Ascending aorta (tissue), 2 donors: ENCODE measurements at regions not wholly inside any gene's neighbourhood (a gene's known extent, or its start where the extent isn't known, plus 50 kb on each side); places are given as distances from the start of the nearest gene placed in this dataset.

Experiments
- DNase-seq, 2 donors: peaks; one replicate each; pipeline ENCODE4 v3.0.0-alpha.2; 2019; ENCODE audit warnings: low spot score in 2 of 2
- H3K27ac ChIP-seq, 2 donors: fragments of 200-600 bp; sonication (generic); one replicate each; pipeline ENCODE4 v1.5.1; 2016 to 2017; ENCODE audit warnings: mild to moderate bottlenecking in 1 of 2
- H3K27me3 ChIP-seq: fragments of 200-600 bp; sonication (generic); one replicate; pipeline ENCODE4 v1.5.1; 2017
- H3K36me3 ChIP-seq, 2 donors: fragments of 200-600 bp; sonication (generic); one replicate each; pipeline ENCODE4 v1.5.1; 2016
- H3K4me1 ChIP-seq, 2 donors: fragments of 200-600 bp; sonication (generic); one replicate each; pipeline ENCODE4 v1.5.1; 2016 to 2017; ENCODE audit warnings: mild to moderate bottlenecking in 1 of 2
- H3K4me3 ChIP-seq, 2 donors: fragments of 200-600 bp; sonication (generic); one replicate each; pipeline ENCODE4 v1.5.1; 2016 to 2017; ENCODE audit warnings: mild to moderate bottlenecking in 1 of 2
- H3K9me3 ChIP-seq, 2 donors: fragments of 200-600 bp; sonication (generic); one replicate each; pipeline ENCODE4 v1.5.1; 2016
- CTCF ChIP-seq, 3 experiments: fragments of 200-600 bp in 2 of 3; fragments of 450-650 bp in 1 of 3; sonication (generic) in 2 of 3; IDR thresholded peaks; one replicate each; pipeline ENCODE4 v1.5.1; 2016 to 2019; ENCODE audit warnings: antibody characterized with exemption in 3 of 3, mild to moderate bottlenecking in 1 of 3, moderate library complexity in 1 of 3
- intact Hi-C: fragments of 100-400 bp; cut with DNase I; formaldehyde crosslinking; loops from one replicate; pipeline ENCODE4 v1.15.1; 2023

- no peaks in the 10 kb centered on the region for H3K36me3 ChIP-seq
- H3K27ac ChIP-seq = no peak overlapping the region
- no peak for DNase-seq
- no peaks in the 10 kb centered on the region for H3K9me3 ChIP-seq
- no peak overlapping the region for H3K4me3 ChIP-seq
- H3K4me1 ChIP-seq = peaks cover 0 to 7% of the 10 kb centered on the region in 2 donors
- no peak for TF ChIP-seq CTCF (IDR thresholded peaks at IDR 0.05)
- H3K27me3 ChIP-seq = no peaks in the 10 kb centered on the region
- intact Hi-C loops = no loop called here
Observed at GRCh38 chr1:229817936-229818335, 191.9 kb downstream of the URB2 start.

GRCh38 chr1:229819091-229819490 lies 193.0 kb downstream of the URB2 start:
- peaks cover 0 to 7% of the 10 kb centered on the region in 2 donors for H3K4me1 ChIP-seq
- no peak overlapping the region for H3K27ac ChIP-seq
- intact Hi-C loops = no loop called here
- no peaks in the 10 kb centered on the region for H3K9me3 ChIP-seq
- H3K27me3 ChIP-seq = no peaks in the 10 kb centered on the region
- no peak overlapping the region for H3K4me3 ChIP-seq
- no peak for DNase-seq
- no peak for TF ChIP-seq CTCF (IDR thresholded peaks at IDR 0.05)
- no peaks in the 10 kb centered on the region for H3K36me3 ChIP-seq

- Histone ChIP-seq H3K9me3 (no peaks in the 10 kb centered on the region), H3K27ac (peak overlapping the region in 1 of 2 donors; percentile 30), H3K36me3 (no peaks in the 10 kb centered on the region), H3K4me3 (no peak overlapping the region), H3K4me1 (peaks cover 0 to 7% of the 10 kb centered on the region in 2 donors), H3K27me3 (no peaks in the 10 kb centered on the region)
- no peak for DNase-seq
- TF ChIP-seq CTCF (IDR thresholded peaks at IDR 0.05) = no peak
- intact Hi-C loops = no loop called here
Observed at GRCh38 chr1:229822026-229822425, 196.0 kb downstream of the URB2 start.

DNA sequence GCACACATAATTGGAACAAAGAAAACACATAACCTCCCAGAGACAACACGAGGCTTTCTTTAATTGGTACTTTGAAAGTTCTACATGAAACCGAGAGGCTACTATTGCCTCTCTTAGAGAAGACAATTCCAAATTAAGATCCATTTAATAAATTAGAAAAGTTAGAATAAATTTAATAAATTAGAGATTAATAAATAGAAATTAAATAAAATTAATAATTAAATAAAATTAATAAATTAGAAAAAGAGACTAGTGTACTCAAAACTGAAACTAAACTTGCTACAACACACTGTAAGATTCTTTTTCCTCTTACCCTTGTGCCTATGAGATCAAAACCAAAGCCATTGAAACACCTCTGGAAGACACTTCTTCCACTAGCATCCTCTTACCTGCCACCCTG lies 199.0 kb downstream of the URB2 start:
- no peak for TF ChIP-seq CTCF (IDR thresholded peaks at IDR 0.05)
- no peaks in the 10 kb centered on the region for H3K27me3 ChIP-seq
- DNase-seq = no peak
- intact Hi-C loops = loop anchor here (5.0 kb wide), 2 partner anchors 177 to 392 kb away; no protein-coding TSS in a partner anchor
- H3K4me3 ChIP-seq = no peak overlapping the region
- no peaks in the 10 kb centered on the region for H3K9me3 ChIP-seq
- H3K36me3 ChIP-seq = no peaks in the 10 kb centered on the region
- no peak overlapping the region for H3K27ac ChIP-seq
- peaks cover 0 to 25% of the 10 kb centered on the region in 2 donors for H3K4me1 ChIP-seq

DNA sequence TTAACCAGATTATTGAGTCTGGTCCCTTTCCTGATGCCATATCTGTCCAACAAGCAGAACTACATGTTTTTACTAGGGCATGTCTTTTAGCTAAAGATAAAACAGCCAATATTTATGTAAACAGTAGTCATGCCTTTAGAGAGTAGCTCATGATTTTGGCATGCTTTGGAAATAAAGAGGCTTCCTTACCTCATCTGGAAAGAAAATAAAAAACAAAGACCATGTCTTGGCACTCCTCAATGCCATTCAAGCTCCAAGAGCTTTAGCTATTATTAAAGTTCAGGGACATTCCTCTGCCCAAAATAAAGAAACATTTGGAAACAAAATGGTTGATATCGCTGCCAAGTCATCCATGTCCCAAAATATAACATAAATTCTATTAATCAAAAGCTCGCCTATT lies 202.4 kb downstream of the URB2 start:
- Histone ChIP-seq H3K4me1 (peaks cover 0 to 23% of the 10 kb centered on the region in 2 donors), H3K4me3 (peak overlapping the region in 1 of 2 donors; percentile 11), H3K27ac (peak overlapping the region; percentile 71 to 73), H3K27me3 (no peaks in the 10 kb centered on the region), H3K9me3 (no peaks in the 10 kb centered on the region), H3K36me3 (no peaks in the 10 kb centered on the region)
- intact Hi-C loops = loop anchor here (5.0 kb wide), 2 partner anchors 174 to 389 kb away; no protein-coding TSS in a partner anchor
- no peak for DNase-seq
- no peak for TF ChIP-seq CTCF (IDR thresholded peaks at IDR 0.05)

DNA sequence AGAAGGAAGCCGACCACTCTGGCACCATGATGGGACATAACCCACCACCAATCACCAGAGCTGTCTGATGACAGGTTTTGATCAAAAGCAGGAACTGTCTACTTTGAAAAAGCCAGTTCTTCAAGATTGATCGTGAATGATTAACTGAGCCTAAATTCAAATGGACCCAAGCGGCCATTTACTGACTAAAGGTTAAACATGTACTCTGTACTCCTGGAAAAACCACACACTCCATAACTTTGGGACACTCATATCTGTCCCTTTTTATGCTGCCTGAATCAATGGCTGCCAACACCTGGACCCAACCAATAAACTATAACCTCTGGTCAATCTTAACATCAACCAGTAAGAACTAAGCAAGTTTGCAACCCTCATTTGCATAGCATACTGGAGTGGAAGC lies 206.6 kb downstream of the URB2 start:
- H3K27ac ChIP-seq = no peak overlapping the region
- intact Hi-C loops = no loop called here
- no peaks in the 10 kb centered on the region for H3K9me3 ChIP-seq
- DNase-seq = no peak
- no peak for TF ChIP-seq CTCF (IDR thresholded peaks at IDR 0.05)
- no peaks in the 10 kb centered on the region for H3K27me3 ChIP-seq
- H3K36me3 ChIP-seq = no peaks in the 10 kb centered on the region
- no peak overlapping the region for H3K4me3 ChIP-seq
- peaks cover 0 to 20% of the 10 kb centered on the region in 2 donors for H3K4me1 ChIP-seq
